GM20431 (cell line): ENCODE measurements at regions not wholly inside any gene's neighbourhood (a gene's known extent, or its start where the extent isn't known, plus 50 kb on each side); places are given as distances from the start of the nearest gene placed in this dataset.
"Not testable (repeated sequence)": the region's sequence is repeated elsewhere in the genome, so short reads cannot be mapped to it uniquely, and the experiment has no call there.

ENCODE experiments used
- in situ Hi-C: fragments of 300-500 bp; cut with MseI, MboI; formaldehyde crosslinking; loops from one replicate; pipeline ENCODE4 v1.15.0; 2020; ENCODE audit warnings: low sequenced_read_pairs; ENCODE audit not compliant: unreplicated experiment

DNA sequence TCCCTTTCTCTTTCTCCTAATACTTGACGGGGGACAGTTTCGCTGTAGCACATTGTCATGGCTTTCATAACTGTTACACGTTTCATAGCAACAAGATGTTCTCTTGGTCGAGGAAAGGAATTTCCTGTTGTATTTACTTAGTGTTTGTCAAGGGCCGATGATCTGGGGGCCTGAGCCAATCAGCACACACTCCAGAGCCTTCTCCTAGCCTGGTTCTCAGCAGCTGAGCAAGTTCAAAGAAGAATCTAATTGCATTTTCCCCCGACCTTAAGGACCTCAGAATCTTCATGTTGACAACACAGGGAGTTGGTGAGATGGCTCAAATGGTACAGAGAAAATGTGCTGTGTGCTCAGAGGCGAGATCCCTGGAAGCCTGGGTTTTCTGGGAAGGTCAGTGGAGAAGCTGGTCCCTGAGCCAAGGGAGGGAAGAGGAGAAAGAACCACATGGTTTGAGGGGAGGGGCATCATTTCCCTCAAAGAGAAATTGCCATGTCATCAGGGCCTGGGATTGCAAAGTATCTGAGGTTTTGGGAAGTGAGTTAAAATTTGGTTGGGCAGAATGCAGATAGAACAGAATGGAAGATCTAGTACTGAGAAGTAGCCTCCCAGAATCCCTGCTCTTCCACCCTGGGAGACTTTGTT, 76.9 kb upstream of the AGAP1 start:
- in situ Hi-C loops: no loop called here

GRCh38 chr2:235418918-235419317, 74.9 kb upstream of the AGAP1 start:
- in situ Hi-C loops: no loop called here

DNA sequence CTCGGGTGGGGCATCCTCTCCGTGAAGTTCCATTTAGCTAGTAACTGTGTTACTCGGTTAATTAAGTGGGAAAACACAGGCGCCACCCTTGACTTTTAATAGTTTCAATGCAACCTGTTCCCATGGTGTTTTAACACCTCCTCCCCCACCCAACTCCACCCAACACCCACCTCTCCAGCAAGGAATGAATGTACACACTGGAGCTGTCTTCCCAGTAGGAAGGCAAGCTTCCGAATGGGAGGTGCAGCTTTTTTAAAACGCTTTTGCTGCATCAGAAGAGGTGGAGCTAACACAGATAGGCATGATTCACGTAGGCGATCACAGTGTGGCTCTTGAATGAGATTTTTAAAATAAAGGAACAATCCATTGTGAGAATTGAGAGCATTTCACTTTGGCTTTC, 73.8 kb upstream of the AGAP1 start:
- in situ Hi-C loops: no loop called here

DNA sequence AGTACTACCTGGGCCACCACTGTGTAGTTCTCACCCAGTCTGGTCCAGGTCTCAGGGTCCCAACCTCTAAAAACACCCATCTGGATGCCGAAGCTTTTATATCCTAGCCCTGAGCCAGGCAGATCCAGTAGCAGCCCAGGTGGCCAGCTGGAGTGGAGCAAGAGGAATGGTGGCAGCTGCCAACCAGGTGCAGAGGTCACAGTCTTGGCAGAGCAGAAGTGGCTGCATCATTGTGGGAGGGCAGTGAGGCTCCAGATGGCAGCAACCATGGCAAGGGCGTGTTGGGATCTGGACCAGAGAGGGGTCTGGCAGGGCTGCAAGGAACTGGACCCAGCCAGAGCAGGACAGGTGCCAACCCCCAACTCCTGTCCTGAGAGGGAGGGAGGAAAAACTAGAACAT, 72.2 kb upstream of the AGAP1 start:
- in situ Hi-C loops: no loop called here

GRCh38 chr2:235430366-235431083, 63.3 kb upstream of the AGAP1 start:
- in situ Hi-C loops: no loop called here

DNA sequence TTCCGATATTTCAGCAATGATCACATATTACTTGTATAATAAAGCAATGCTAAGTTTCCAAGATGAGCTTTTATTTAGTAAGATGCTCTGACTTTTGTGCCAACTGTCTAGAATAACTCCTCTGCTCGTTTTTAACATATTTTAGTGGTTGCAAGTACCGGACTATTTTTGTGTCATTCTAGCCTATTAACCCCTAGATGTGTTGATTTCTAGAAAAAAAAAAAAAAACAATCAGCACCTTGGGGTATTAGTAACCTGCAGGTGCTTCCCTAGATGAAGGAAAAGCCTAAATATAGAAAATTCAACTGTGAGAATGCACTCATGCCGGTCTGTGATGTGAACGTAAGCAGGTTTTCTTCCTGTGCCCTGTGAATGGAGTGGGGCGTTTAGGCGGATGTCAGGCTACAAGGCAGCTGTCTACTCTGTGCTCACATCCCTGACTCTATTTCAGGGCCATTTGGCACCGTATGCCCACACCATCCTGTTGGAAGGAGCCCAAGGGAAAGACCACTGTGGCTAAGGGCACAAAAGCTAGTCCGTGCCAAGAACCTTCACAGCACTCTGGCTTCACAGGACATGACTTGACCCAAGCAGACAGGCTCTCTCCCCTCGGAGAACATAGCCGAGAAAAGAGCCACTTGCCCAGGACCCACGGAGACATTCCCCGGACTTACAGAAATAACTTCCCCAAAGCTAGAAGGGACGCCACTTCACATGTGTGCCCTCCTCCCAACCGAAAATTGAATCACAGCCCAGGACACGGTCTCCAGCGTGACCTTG, 60.9 kb upstream of the AGAP1 start:
- in situ Hi-C loops: no loop called here

DNA sequence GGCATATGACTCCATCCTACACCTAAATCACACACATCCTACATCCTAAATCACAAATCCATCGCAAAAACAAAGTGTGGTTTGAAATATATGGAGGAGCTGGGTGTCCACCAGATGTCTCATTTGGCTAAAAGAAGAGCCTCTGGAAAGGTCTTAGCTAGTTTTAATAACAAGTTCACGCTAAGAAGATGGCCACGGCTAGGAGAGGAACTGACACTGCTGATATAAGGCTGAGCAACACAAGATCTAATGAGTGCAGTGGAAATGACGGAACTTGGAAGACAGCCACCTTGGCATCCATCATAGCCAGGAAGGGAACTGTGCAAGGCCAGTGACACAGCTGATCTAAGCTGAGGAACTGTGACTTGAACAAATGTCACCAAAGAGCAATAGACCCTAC, 60.0 kb upstream of the AGAP1 start:
- in situ Hi-C loops: no loop called here

DNA sequence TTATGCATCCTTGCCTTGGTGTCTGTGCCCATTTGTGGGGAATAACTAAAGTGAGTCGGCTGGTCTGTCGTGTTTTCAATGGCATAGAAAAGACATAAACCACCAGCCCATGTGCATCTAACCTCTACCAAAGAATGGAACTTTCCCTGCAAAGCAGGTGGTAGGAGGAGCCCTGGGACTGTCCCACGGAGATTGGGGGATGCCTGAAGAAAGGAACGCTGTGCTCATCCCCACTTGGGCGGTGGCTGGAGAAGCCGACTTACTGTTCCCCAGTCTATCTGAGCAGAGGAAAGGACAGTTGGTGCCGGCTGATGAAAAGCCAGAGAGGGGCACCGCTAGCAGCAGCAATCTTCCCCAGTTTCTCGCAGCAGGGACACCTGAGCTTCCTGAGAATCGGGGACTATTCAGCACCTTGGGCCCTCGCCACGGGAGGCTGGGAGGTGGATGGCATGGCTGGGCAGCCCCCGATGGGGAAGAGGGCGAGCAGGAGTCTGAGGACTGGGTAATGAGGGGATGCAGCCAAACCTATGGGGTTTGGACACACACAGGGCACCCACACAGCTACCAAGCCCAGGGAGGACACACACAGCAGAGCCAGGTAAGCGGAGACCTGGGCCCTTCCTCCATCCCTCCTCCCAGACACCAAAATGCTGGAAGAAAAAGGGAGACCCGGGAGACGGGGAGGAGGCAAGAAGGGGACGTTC, 53.7 kb upstream of the AGAP1 start:
- in situ Hi-C loops: no loop called here

- in situ Hi-C loops: not testable (repeated sequence)
These were observed 50.3 kb upstream of the AGAP1 start for GRCh38 chr2:235443580-235443979.
